DMS153 treated with DMSO at 0.1 percent for 48 hours (cell line): ENCODE measurements at regions not wholly inside any gene's neighbourhood (a gene's known extent, or its start where the extent isn't known, plus 50 kb on each side); places are given as distances from the start of the nearest gene placed in this dataset.

Experiments
- DNase-seq: peaks from one replicate; lab custom pipeline; 2025; ENCODE audit not compliant: unreplicated experiment; lab: John Stamatoyannopoulos, UW

- no peak for DNase-seq
These were observed 220.7 kb upstream of the GLI3 start for GRCh38 chr7:42457663-42458062.

DNA sequence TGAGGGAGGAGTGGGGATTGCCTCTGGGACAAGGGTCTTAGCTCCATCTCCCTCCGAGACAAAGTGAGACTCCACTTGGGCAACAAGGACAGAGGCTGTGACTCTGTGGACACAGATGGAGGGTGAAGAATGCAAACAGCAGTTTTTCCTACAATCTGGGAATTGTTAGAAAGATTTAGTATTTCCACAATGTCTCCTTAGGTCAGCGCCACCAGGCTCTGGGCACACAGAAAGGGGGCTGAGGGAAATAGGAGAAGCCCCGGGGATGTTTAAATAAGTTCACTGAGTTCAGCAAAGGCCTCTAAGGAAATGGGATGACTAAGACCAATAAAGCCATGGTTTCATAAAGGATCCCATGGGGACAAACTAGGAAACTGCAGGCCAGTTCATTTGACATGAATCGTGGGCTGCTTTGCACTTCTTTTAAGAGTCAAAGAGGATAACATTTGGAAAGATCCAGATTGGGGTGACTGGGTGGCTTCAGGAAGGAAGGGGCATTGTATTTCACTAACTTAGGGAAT is 219.8 kb upstream of the GLI3 start:
- no peak for DNase-seq

GRCh38 chr7:42456267-42456666 is 219.3 kb upstream of the GLI3 start:
- no peak for DNase-seq

DNA sequence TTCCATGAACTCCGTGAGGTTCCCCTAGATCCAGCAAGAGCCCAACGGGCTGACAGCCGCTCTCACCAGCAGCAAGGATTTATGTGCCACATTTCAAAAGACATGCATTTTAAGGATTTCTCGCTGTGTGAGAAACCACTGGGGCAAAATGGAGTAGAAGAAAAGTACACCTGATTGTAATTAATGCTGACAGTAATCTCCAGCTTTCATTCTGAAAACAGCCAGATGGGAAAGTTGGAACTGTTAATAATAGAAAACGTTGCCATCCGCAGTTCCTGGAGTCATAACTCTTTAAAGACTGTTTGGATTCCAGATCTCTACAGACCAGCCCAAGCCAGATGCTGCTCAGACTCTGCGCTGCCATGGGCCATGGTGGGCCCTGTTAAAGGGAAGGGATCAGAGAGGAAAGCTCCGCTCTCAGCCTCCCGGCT is 216.9 kb upstream of the GLI3 start:
- DNase-seq: no peak

DNA sequence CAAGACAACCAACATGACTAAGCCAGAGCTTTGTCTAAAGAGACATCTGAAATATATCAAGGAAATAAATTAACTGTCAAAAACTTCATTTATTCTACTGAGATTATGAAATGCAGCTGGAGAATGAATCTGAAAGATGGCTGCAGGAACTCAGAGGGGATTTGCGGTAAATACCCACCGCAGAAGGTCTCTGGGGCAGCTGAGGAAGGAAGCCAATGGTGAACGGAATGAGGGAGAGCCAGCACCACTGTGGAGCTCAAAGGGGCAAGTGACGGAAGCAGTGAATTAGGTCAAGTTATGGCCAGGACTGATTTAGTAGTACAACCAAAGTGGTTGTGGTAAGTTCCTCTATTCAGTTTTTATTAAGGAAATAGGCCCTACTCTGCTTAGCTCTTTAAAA is 215.3 kb upstream of the GLI3 start:
- DNase-seq: no peak

- no peak for DNase-seq
These were observed 212.4 kb upstream of the GLI3 start for GRCh38 chr7:42449431-42449830.

GRCh38 chr7:42448901-42449300 is 211.9 kb upstream of the GLI3 start:
- no peak for DNase-seq

DNA sequence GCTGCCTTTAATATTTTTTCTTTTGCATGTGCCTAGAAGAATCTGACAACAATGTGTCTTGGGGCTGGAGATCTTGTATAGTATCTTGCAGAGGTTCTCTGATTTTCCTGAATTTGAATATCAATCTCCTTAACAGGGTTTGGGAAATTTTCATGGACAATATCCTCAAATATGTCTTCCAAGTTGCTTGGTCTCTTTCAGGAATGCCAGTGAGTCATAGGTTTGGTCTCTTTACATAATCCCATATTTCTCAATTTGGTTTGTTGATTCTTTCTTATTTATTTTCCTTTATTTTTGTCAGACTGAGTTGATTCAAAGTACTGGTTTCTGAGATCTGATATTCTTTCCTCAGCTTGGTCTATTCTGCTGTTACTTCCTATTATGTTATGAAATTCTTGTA is 208.7 kb upstream of the GLI3 start:
- no peak for DNase-seq

GRCh38 chr7:42440951-42441350 is 203.9 kb upstream of the GLI3 start:
- no peak for DNase-seq

- no peak for DNase-seq
These were observed 195.6 kb upstream of the GLI3 start for GRCh38 chr7:42432644-42433043.

GRCh38 chr7:42431873-42432272 is 194.9 kb upstream of the GLI3 start:
- no peak for DNase-seq

DNA sequence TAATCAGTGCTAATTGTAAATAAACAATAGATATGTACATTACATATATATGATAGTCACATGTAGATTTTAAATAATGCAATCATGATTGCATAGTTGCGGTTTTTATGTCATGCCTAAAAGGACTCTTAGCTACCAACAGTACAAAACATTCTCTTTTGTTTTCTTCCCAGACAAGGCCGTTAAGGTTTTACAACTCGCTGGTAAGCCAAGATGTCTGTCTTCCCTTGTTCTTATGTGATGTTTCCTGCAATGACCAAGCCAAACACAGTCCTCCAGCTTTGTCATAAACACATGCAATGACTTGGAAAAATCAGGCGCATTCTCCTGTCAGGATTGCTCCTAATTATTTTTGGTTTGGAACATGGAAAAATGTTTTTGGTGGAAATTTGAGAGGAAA is 192.3 kb upstream of the GLI3 start:
- no peak for DNase-seq

- DNase-seq: no peak
These were observed 189.2 kb upstream of the GLI3 start for GRCh38 chr7:42426163-42426562.

- DNase-seq: no peak
These were observed 178.0 kb upstream of the GLI3 start for GRCh38 chr7:42414941-42415505.

GRCh38 chr7:42414028-42414427 is 177.0 kb upstream of the GLI3 start:
- DNase-seq: no peak

- no peak for DNase-seq
These were observed 172.3 kb upstream of the GLI3 start for GRCh38 chr7:42409296-42409695.

DNA sequence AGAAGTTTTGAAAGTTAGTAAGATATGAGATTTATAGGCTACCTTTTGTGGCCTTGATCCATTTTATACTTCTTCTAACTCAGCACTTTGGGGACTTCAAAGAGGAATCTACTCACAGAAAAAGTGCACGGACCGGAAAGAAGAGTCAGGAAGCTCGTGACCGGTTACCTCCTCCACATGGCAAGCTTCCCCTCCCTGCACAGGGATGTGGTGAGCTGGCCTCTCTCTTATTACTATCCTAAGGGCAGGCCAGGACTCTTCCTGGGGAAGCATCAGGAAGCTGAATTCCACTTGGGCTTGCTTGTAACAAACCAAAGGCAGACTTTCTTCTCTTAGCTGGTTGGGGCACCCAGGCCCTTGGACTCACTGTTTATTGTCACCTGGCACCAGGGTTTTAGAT is 170.8 kb upstream of the GLI3 start:
- DNase-seq: no peak

DNA sequence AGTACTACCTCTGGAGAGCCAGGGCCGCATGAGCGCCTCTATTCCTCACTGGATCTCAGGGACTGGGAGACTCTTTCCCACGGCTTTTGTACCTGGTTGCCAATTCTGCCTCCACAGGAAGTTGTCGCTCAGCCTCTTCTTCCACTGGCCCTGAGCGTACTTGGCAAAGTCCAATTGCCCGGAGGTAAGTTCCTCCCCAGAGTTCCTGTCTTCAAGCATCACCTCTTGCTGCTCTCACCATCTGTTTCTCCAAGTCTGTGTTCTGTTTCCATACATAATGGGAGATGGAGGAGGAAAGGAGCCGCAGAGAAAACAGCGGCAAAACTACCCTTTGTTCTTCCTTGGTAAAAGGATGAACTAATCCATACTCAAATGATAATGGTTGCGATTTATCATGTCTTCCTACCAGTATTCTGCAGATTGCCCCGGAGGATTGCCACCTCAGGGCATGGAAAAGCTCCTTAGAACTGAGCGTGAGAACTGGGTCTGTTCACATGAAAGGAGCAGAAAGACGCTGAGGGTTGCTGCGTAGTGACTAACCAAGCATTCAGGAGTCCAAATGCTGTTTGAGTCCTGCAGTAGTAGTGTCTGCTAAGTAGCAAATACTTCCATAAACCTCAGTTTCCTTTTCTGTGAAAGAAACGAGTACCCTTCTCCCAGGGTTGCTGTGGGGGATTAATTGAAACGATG is 170.2 kb upstream of the GLI3 start:
- DNase-seq: no peak

DNA sequence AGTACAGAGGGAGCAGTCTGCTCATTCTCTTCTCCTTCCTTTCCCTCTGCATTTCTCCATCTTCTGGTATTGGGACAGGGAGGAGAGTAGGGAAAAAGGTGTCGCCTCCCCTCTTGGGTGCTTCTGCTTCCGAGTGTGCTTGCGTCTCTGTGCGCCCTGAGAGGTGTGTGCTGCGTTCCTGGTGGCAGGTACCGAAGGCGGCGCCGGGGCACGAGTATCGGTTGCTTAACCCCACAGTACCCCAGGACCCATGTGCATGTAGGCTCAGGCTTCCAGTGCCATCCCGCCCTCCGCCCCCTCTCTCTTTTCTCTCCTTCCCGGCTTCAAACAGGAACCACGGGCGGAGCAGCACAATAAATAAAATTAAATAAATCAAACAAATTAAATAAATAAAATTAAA is 169.3 kb upstream of the GLI3 start:
- no peak for DNase-seq

DNA sequence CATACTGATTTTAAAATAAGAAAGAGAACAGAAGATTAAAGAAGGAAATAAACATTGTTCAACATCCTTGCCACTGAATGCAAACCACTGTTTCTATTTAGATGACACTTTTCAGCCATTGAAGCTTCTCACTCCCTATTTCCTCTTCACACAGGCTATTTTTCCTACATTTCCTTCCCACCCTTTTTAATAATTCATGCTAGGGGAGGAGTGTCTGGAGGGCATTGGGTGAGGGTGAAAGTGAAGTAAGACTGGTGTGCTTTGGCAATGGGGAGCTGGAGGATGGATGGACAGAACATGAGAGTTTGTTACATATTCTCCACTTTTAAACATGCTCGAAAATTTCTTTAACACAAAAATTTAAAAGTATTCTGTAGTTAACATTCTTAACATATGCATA is 168.8 kb upstream of the GLI3 start:
- no peak for DNase-seq

- no peak for DNase-seq
These were observed 166.8 kb upstream of the GLI3 start for GRCh38 chr7:42403831-42404230.

DNA sequence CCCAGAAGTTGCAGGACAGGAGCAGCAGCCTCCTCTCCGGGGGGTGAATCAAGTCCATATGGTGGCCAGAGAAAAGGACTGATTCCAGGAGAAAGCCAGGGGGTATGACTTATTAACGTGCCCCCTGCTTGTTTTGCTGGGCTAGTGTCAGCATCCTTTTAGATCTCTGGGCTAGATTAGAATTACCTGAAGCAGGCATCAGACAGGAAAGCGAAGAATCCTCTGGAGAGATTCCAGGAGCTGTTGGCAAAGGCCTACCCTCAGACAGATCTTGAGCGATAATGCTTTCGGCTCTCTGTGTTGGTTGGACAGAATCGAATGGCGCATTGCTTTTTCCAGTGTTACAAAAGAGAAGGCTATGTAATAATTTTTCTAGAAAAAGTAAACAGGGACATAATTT is 164.0 kb upstream of the GLI3 start:
- no peak for DNase-seq

DNA sequence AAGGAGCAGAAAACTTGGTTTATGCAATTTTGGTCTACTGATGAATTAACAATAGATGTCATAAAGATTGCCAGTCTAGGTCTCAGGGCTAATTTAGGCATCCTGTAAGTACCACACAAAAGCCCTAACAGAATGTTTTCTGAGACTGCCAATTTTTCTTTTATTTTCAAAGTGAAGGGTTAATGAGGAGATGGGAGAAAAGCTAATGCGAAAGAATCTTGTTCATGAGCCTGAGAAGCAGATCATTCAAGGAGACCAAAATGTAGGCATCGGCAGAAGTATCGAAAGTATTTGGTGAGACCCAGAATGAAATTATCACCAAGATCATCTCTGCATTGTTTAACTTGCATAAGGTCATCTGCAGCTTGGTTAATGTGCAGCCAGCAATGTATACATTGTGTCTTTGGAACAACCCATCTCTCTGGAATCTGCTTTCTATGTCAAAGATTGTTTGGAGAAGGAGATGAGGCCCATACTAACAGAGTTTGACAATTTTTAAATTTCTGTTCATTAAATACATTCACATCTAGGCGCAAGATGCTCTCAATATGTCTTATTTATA is 163.3 kb upstream of the GLI3 start:
- DNase-seq: no peak
